Chondrocyte (in vitro differentiated cells): ENCODE measurements at regions not wholly inside any gene's neighbourhood (a gene's known extent, or its start where the extent isn't known, plus 50 kb on each side); places are given as distances from the start of the nearest gene placed in this dataset.

Source experiments
- DNase-seq: peaks from one replicate; pipeline ENCODE4 v3.0.0; 2021; ENCODE audit warnings: mixed read lengths, low spot score
- H3K27ac Mint-ChIP-seq: one replicate; pipeline ENCODE4 v1.8.0; 2021; ENCODE audit warnings: mild to moderate bottlenecking, moderate library complexity, mixed read lengths; ENCODE audit not compliant: unreplicated experiment
- H3K27me3 Mint-ChIP-seq: 2 replicates; pipeline ENCODE4 v1.8.0; 2021; ENCODE audit warnings: low read depth, mixed read lengths
- H3K36me3 Mint-ChIP-seq: 2 replicates; pipeline ENCODE4 v1.8.0; 2021; ENCODE audit warnings: low read depth, mixed read lengths
- H3K4me1 Mint-ChIP-seq: 2 replicates; pipeline ENCODE4 v1.8.0; 2021; ENCODE audit warnings: low read depth, mild to moderate bottlenecking, mixed read lengths
- H3K4me3 Mint-ChIP-seq: one replicate; pipeline ENCODE4 v1.8.0; 2021; ENCODE audit warnings: mild to moderate bottlenecking, moderate library complexity, mixed read lengths; ENCODE audit not compliant: unreplicated experiment
- H3K9me3 Mint-ChIP-seq: 2 replicates; pipeline ENCODE4 v1.8.0; 2021; ENCODE audit warnings: low read depth, mixed read lengths
- TF ChIP-seq, protein P1 (sequence below): fragments of 200-600 bp; sonication (generic); IDR thresholded peaks from 2 replicates; pipeline ENCODE4 v1.5.0; 2021; ENCODE audit warnings: antibody characterized with exemption, mild to moderate bottlenecking, moderate library complexity

DNA sequence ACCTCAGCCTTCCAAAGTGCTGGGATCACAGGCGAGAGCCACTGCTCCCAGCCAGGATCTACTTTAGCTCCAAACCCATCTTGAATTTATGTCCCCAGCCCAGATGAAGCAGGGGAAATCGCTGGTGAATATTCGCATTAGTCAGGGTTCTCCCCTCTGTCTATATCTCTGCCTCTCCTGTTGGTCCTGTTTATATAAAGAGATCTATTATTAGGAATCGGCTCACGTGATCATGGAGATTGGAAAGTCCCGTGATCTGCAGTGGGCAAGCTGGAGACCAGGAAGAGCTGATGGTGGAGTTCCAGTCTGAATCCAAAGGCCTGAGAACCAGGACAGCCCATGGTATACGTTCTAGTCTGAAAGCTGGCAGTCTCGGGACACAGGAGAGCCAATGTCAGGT is 382.8 kb downstream of the SEC14L1 start:
- no peak overlapping the region for H3K4me3 Mint-ChIP-seq
- DNase-seq = no peak
- peaks cover 18% of the 10 kb centered on the region for H3K27me3 Mint-ChIP-seq
- TF ChIP-seq, protein P1, sequence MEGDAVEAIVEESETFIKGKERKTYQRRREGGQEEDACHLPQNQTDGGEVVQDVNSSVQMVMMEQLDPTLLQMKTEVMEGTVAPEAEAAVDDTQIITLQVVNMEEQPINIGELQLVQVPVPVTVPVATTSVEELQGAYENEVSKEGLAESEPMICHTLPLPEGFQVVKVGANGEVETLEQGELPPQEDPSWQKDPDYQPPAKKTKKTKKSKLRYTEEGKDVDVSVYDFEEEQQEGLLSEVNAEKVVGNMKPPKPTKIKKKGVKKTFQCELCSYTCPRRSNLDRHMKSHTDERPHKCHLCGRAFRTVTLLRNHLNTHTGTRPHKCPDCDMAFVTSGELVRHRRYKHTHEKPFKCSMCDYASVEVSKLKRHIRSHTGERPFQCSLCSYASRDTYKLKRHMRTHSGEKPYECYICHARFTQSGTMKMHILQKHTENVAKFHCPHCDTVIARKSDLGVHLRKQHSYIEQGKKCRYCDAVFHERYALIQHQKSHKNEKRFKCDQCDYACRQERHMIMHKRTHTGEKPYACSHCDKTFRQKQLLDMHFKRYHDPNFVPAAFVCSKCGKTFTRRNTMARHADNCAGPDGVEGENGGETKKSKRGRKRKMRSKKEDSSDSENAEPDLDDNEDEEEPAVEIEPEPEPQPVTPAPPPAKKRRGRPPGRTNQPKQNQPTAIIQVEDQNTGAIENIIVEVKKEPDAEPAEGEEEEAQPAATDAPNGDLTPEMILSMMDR = no peak
- H3K36me3 Mint-ChIP-seq = no peaks in the 10 kb centered on the region
- H3K9me3 Mint-ChIP-seq = no peaks in the 10 kb centered on the region
- H3K4me1 Mint-ChIP-seq = peaks cover 2% of the 10 kb centered on the region
- no peak overlapping the region for H3K27ac Mint-ChIP-seq

DNA sequence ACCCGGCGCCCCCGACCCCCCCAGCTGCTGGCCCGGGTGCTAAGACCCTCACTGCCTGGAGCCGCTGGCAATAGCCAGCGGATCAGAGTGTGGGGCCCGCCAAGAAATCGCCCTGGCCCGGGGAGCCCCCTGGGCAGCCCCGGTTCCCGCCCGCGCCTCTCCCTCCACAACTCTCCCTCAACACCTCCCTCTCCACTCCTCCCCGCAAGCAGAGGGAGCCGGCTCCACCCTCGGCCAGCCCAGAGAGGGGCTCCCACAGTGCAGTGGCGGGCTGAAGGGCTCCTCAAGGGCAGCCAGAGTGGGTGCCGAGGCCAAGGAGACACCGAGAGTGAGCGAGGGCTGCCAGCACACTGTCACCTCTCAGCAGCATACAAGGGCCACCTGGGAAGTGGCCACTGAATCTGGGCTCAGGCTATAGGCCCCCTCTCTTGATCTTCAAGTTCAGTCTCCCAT is 385.5 kb downstream of the SEC14L1 start:
- H3K36me3 Mint-ChIP-seq = no peaks in the 10 kb centered on the region
- H3K4me3 Mint-ChIP-seq = no peak overlapping the region
- TF ChIP-seq, protein P1 = no peak
- H3K27ac Mint-ChIP-seq = no peak overlapping the region
- peaks cover 2% of the 10 kb centered on the region for H3K4me1 Mint-ChIP-seq
- peaks cover 18% of the 10 kb centered on the region for H3K27me3 Mint-ChIP-seq
- no peak for DNase-seq
- no peaks in the 10 kb centered on the region for H3K9me3 Mint-ChIP-seq

DNA sequence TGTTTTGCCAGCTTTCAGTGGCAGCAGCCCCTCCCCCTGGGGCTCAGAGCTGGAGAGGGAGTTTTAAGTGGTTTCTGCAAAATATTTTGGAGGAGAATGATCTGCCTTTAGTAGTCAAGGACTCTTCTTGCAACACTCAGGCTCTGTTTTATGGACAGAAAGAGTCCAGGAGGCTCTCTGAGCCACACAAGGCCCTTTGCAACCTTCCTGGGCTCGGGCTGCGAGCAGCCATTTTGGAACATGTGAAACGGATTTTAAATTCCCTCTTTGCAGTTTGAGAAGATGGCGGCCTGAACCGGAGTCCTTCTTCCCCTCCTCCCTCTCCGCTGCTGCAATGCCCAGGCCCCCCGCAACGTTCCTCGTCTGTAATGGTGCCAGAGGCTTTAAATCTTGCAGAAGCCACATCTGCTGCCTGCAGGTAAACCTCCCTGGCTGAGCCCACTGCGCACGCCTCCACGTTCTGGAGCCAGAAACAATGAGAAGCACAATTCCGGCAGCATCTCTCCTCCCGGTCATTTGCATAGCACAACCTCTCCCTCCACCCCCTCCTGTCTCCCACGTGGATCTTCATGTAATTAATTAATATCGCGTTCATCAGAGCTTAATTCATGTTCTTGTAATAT is 386.1 kb downstream of the SEC14L1 start:
- H3K27me3 Mint-ChIP-seq = peaks cover 18% of the 10 kb centered on the region
- TF ChIP-seq, protein P1 = no peak
- H3K4me3 Mint-ChIP-seq = no peak overlapping the region
- no peak overlapping the region for H3K27ac Mint-ChIP-seq
- no peaks in the 10 kb centered on the region for H3K36me3 Mint-ChIP-seq
- H3K4me1 Mint-ChIP-seq = peaks cover 2% of the 10 kb centered on the region
- DNase-seq = no peak
- H3K9me3 Mint-ChIP-seq = no peaks in the 10 kb centered on the region

DNA sequence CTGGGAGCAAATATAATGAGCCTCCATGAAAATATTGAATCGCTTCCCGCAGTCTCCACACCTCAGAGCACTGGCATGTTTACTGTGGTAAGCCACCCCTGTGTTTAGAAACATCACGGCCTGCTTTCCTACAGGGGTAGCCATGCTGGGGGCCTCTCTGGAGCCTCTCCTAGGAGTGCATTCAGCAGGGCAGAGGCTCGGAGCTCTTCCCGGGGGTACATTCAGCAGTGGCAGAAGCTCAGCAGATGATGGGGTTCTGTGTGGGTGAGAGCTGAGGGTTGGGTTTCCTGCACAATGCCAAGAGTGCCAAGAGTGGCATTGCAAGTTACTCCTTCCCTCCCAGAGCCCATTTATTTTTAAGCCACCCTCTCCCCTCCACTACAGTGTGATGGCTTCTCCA is 386.6 kb downstream of the SEC14L1 start:
- DNase-seq = no peak
- Mint-ChIP-seq H3K27ac (no peak overlapping the region), H3K4me1 (peaks cover 2% of the 10 kb centered on the region), H3K36me3 (no peaks in the 10 kb centered on the region), H3K27me3 (peaks cover 18% of the 10 kb centered on the region), H3K4me3 (no peak overlapping the region), H3K9me3 (no peaks in the 10 kb centered on the region)
- TF ChIP-seq, protein P1 = no peak

DNA sequence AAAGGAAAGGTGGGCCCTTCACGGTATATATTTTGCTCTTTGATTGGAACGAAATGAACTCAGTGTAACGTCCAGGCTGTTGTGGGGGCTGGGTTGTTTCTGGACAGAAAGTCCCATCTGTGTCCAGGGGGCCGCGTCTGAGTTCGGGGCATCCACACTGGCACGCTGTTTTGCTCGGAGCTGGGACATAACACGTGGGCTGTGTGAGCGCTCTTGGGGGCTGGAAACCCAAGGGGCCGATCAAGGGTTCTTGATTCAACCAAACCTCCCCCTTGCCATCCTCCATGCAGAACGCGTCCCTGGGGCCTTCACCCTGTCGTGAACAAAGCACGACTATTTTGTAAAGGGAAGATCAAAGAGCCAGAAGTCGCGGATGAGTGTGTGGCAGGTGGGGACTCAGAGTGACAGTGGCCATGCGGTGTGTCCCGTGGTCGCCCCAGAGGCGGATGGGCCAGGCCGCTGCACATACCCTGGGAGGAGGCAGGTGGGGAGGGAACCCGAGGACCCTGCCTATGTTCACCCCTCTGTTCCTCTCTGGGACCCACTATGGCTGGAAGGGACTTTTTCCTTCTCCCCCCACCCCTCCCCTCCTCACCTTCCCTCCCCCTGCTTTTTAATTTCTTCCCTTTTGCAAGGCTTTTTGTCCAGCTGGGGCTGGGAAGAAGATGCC is 387.2 kb downstream of the SEC14L1 start:
- Mint-ChIP-seq H3K4me1 (peaks cover 2% of the 10 kb centered on the region), H3K27ac (no peak overlapping the region), H3K27me3 (peaks cover 18% of the 10 kb centered on the region), H3K36me3 (no peaks in the 10 kb centered on the region), H3K4me3 (peak overlapping the region; percentile 40), H3K9me3 (no peaks in the 10 kb centered on the region)
- DNase-seq = no peak
- TF ChIP-seq, protein P1 = no peak
